Tibial nerve (tissue), 3 donors: ENCODE measurements at regions not wholly inside any gene's neighbourhood (a gene's known extent, or its start where the extent isn't known, plus 50 kb on each side); places are given as distances from the start of the nearest gene placed in this dataset.

Source experiments
- CTCF ChIP-seq, 5 experiments: fragments of 200-600 bp in 3 of 5; fragments of 450-650 bp in 2 of 5; sonication (generic) in 3 of 5; IDR thresholded peaks; one replicate each; pipeline ENCODE4 v1.5.1; 2016 to 2019; ENCODE audit warnings: antibody characterized with exemption in 5 of 5, mild to moderate bottlenecking in 3 of 5, moderate library complexity in 2 of 5
- POLR2A ChIP-seq, 2 donors: fragments of 450-650 bp; IDR thresholded peaks; one replicate each; pipeline ENCODE4 v1.6.1; 2017; ENCODE audit warnings: antibody characterized with exemption in 2 of 2, mild to moderate bottlenecking in 2 of 2, moderate library complexity in 2 of 2

GRCh38 chr11:134741453-134742223, 329.6 kb upstream of the B3GAT1 start:
- TF ChIP-seq CTCF (IDR thresholded peaks at IDR 0.05) (no peak), POLR2A (IDR thresholded peaks at IDR 0.05) (no peak)
